Cerebellar cortex (tissue), 1 donor: ENCODE measurements at regions not wholly inside any gene's neighbourhood (a gene's known extent, or its start where the extent isn't known, plus 50 kb on each side); places are given as distances from the start of the nearest gene placed in this dataset.

Experiments used
- DNase-seq: peaks from one replicate; pipeline ENCODE4 v3.0.0-alpha.2; 2015; ENCODE audit warnings: low spot score

DNA sequence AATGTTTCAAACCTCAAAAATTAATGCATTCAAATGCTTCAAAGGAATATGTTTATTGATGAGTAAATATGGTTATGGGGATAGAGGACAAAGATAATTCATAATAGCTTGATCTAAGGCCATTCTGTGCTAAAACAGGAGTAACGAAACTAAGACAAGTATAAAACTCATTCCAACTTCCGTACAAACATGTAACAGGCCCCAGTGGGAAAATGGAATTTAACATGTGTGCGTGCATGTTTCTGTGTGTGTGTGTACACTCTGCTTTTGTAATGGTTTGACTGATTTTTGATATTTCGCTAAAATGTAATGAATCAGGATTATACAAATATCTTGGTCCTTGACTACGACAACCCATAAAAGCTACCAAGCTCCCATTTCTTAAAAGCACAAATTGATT, 91.0 kb downstream of the KLF12 start:
- DNase-seq = no peak

DNA sequence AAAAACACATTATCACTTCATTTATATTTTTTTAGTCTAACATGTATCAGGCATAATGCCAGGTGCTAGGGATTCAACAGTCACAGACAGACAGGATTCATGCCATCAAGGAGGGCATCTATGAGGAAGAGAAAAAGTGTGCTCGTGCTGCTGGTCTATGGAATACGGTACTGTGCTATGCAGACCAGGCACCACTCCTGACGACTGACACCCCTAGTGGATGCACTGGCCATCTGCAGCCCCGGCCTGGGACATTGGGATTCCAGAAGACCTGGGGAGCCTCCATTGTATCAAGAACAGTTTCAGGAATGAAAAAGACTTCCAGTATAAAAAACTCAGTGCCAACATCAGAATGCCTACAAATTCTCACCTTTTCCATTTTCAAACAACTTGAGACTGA, 94.0 kb downstream of the KLF12 start:
- DNase-seq = peak; percentile 28

DNA sequence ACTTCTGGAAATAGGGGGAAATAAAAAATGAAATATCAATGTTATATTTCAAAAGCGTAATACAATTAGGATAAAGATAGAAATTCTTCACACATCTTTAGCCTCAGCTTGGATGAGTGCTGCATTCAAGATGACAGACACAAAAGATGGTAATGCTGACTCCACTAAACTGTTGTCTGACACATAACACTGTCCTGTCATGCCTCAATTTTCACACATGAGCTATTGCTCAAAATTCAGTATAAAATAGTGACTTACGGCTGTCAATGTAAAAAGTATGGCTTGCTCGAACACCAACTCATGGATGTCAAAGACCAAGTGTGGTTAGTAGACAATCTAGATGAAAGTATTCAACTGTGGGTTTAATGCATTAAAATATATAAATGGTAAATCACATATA, 94.5 kb downstream of the KLF12 start:
- no peak for DNase-seq

DNA sequence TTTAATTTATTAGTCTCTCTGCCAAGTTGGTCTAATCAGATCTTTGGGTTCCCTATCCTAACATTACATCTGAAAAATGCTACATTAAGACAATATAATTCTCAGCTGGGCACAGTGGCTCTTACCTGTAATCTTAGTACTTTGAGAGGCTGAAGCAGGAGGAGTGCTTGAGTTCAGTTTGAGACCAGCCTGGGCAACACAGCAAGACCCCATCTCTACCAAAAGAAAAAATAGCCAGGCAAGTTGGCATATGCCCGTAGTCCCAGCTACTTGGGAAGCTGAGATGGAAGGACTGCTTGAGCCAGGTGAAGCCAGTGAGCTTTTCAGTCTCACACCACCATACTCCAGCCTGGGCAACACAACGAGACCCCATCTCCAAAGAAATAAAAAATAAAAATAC, 95.0 kb downstream of the KLF12 start:
- DNase-seq = no peak

DNA sequence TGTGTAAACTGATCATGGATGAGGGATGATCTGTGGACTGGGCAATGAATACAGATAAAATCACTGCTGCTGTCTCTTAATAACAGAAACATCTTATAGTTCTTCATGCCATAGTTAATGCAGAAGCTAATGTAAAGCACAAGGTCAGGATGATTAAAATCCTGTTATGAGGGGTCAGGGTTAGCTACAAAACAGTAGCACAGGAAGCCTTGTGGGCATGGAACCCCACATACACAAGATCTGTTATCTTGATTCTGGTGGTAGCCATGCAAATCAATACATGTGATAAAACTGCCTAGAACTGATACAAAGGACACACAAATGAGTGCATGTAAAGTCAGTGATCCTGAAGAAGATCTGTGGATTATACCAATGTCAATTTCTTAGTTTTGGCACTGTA, 96.4 kb downstream of the KLF12 start:
- DNase-seq = no peak

DNA sequence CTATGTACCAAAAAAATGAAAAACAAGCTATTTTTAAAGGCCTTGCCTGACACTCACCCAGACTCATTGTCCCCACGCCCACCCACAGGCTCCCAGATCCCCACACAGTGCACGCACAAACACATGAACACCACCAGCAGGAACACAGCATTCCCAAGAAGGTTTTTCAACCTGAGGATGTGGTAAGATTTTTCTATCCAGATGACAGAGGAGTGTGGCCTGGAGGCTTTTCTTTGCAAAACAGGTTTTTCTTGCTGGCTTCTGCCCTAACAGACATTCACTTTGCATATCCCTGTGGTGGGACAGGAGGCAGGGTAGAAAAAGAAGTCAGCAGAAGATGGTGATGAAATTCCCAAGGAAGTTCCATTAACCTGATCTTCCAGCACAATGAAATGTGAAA, 97.8 kb downstream of the KLF12 start:
- DNase-seq = no peak

DNA sequence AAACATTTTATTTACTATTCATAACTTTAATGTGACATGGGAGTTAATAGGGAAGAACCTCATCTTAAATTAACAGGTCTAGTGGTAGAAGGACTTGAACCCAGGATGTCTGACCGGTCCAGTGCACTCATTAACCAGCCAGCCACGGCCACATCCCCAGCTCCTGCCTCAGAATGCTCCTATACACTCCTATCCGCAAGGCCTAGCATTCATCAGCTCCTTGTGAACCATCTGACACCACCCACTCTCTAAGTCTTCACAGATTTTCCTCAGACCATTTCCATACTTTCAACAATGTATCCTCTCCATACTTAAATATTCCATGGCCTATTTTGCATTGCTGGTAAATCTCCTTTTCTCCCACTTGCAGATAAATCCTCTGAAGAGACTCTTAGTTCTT, 98.3 kb downstream of the KLF12 start:
- DNase-seq = no peak

DNA sequence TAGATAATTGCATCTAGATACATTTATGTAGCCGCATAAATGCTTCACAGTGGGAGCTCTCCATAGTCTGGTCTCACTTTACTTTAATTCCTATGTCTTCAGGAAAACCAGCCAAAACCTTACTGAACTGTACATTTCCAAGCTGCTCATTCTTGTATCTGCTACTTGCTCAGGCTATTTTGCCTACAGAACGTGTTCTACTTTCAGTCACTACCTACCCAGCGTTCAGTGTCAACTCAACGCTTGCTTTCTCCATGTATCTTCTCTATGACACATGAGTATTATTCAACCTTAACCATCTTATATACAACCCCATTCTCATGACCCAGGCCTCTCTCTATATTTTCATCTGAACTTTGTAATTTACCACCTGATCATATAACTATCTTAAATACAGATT, 101.9 kb downstream of the KLF12 start:
- no peak for DNase-seq

DNA sequence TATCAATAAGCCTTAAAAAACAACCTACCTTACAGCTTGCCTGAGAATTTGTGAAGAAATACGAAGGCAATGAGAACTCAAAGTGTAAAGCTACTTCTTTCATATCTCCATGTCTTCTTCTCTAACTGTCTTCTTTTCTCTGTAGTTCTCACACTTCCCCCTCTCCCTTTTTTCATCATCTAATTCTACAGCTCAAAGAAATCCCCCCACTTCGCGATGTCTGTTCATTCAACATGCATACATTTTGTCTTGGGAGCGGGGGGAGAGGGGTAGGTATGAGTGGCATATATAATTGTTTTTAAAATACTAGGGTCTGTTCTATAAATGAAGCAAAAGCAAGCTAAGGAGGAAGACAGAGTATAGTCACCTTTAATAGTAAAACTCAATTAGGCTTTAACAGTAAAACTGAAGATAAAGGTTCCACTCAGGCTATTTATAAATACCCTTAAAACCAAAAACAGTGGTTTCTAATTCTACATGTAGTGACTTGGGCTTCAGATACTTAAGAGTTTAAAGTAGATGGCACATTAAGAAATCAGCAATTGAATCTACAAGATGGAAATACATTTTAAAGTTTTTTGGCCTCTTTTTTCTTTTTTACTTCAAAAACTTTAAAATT, 106.9 kb downstream of the KLF12 start:
- DNase-seq = no peak

DNA sequence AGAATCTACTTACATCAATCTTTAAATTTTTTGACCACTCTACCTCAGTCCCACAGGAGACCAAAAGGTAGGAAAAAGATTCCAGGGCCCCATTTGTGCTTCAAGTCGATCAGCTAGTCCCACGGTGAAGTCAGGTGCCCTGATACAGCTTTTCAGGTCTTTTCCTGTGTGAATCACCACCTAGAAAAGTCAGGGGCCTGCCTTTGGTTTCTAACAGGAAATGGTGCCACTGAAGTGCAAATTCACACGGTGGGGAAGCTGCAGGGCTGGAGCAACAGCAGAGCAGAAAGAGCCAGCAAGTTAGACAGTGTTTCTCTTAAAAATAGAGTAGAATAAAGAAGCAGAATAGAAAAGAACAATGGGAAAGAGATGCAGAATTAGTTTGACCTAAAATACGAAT, 107.5 kb downstream of the KLF12 start:
- DNase-seq = no peak

DNA sequence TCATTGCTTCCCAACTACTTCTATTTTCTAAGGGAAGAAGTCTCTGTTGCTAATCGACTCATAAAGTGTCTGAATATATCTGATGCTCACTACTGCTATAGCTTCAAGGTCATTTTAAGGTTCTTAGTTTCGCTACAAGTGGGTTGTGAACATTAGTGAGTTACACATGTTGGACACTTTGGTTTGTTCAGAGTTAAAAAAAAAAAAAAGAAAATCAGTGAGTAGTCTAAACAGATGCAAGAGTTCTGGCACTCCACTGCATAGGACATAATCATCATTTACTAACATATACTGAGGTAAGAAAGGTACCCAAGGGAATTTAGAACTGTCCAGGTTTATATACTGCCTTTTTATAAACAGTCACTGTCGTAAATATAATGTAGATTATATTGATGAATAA, 108.8 kb downstream of the KLF12 start:
- DNase-seq = no peak

DNA sequence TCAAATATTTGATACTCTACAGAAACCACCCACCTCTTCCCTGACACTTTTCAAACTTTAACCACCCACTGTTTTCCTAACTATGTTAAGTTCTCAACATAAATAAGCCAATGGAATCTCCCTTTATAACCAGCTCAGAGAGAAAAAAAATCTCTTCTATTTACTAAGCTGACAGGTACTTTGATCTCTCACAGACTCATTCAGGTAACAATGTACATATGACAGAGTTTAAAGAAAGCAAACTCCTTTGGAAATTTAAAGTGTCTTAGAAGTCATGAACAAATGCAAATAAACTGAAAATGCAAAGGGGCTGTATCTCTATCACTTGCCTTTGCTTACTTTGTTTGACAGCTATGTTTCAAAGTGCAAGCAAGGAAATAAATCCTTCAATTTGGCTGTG, 109.3 kb downstream of the KLF12 start:
- no peak for DNase-seq

DNA sequence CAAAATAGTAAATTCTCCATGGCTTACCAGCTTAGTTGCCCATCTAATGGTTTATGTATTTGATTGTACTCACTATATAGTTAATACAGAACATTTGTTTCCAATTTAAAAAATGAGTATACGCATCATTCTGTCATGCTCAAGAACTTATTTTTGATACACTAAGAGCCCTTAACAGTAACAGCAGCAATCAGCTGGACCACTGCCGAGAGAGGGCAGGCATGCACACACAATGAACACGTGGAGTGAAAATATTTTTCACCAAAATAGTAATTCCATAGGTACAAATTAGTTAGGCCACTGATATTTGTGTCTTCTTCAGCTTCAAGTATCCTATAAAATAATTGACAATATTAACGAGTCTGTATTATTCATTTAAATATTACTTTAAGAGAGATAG, 109.9 kb downstream of the KLF12 start:
- DNase-seq = no peak

DNA sequence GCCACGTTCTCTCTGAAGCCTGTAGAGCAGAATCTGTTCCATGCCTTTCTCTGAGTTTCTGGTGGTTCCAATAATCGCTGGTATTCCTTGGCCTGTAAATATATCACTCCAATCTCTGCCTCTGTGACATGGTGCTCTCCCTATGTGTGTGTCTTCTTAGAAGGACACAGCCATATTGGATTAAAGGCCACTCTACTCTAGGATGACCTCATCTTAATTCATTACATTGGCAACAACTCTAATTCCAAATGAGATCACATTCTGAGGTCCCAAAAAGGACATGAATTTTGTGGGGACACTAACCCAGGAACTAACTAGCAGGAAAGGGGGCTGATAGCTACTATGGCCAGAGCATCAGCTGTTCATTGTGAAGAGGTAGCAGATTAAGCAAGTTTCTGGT, 110.7 kb downstream of the KLF12 start:
- DNase-seq = no peak

DNA sequence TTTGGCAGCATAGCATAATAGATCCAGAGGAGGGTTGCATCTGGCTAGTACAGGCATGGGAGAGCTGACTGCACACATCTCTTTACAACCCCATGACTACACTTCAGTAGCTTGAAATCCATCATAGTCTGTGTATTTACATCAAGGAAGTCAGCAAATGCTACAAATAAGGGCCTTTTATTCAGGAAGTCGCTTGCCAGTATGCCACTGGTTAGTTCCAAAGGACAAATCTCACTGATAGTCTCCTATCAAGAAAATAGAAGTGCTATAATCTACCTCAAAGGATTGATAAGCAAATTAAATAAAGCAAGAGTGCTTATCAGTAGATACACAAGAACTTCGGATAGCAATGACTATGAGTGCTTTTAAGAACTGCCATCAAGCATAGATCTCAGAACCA, 112.7 kb downstream of the KLF12 start:
- DNase-seq = no peak

DNA sequence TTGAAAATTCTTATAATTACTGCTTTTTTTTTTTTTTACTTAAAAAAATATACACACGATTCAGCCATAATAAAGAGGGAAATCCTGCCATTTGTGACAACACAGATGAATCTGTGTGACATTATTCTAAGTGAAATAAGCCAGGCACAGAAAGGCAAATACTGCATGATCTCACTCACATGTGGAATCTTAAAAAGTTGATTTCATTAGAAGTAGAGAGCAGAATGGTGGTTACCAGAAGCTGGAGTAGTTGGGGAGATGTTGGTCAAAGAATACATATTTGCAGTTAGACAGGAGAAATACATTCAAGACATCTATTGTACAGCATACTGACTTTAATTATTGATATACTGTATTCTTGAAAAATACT, 116.2 kb downstream of the KLF12 start:
- no peak for DNase-seq

DNA sequence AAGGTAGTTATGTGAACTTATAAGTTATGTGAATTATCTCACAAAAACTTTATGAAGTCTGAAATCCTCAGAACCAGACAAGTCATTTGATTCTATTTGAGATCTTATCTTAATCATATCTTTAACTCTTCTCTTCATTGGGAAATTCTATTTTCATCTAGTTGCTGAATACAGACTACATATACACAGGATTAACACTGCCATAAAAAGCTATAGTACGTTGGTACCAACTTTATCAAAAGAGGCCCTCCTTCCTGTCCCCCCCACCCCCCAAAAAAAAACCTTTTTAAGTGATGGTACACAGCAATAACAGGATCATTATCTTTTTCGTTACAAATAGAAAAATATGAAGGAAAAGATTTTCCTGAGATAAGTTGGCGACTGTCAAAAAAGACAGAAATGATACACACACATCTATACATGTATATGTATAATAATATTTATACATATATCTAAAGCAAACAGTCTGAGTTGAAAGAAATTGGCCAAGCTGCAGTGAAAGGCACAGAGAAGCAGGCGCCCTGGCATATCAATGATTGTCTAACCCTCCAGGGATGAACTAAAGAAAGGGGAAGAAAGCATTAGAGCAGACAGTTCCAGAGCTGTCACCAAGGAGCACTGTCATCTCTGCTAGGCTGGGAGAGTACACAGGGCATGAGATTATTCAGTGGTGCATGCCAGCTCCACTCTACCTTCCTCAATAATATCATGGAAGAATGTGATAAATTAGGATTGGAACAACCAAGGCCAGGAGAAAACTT, 116.7 kb downstream of the KLF12 start:
- no peak for DNase-seq

DNA sequence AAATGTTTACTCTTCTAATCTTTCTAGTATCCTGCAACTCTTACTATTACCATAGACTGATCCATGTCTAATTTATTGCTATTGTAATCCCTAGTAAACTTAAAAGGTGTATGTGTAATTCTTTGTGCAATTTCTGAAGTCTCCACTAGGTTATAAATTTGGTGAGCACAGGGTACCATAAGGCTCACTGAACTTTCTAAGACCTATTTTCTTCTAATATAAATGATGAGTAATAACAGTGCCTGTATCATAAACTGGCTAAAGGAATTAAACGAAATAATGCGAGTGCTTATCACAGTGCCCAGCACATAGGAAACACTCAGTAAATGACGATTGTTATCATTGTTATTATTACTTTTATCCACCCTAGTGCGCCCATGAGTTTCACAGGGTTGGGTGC, 119.1 kb downstream of the KLF12 start:
- no peak for DNase-seq

DNA sequence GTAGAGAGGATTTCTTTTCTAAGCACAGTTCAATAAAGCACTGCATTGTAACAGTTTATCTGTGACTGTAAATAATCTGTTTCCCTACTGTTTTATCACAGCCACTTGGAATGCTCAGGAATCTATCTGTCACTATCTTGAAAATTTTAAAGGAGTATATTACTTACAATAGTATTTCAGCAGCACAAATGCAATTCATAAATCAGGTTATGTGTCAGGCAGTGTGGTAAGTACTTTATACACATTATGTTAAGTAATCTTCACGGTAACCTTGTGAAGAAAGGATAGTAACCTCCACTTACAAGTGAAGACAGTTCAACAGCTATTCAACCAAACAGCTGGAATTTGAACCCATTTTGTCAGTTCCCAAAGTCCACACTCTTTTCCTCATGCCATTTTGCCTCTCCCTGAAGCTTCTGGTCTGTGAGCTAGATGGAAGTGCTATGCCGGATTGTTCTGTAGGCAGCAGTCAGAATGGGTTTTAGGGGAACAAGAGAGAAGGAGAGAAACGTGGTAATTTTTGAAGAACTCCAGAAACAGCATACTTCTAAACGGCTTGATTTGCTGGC, 125.0 kb downstream of the KLF12 start:
- no peak for DNase-seq

DNA sequence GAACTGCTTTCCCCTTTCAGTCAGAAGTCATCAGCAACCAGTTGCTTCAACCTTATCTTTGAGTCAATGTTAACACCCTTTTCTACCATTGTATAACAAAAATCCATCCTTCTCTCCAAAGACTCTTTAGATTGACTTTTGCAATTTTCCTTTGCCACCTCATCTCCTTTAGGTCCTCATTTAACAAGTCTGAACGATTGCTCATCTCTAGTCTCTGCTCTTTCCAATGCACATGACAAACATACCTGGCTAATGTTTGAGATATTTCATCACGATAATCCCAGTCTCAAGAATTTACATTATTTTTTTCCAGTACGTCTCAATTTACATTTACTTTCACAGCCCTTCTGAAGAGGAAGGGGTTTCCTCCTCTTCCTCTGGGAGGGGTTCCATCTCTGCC, 127.5 kb downstream of the KLF12 start:
- DNase-seq = no peak

DNA sequence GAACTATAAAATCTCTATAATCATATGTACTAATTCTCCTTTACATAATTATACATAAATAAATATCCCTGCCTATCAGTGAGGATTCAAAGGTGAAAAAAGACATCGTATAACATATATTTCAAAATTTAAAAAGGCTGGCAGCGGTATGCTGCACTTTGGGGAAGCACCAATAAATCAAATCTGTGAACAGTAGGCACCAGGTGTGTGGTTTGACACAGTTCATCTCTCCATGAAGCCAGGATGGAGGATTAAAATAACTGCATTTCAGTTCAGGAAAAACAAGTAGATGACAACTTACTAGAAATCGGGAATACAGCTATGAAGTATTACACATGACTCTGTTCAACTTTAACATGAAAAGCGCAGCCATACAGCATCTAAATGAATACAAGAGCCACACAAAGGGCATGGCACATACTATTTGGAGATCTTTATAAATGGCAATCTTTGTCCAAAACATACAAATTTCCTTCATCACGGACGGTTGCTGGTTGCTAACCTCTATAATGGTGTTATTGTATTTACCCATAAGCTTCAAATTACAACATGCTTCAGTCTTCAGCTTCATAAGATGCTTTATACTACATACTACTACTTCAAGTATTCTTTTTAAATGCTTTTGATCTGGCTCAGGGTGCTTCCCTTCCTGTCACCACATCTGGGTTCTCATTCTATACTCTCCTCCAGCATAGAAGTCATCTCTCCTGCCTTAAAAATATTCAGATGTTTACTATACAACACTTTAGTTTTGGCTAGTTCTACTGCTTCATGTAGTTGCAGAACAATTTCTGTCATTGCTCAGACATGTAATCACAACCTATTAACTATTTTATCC, 128.7 kb downstream of the KLF12 start:
- no peak for DNase-seq

DNA sequence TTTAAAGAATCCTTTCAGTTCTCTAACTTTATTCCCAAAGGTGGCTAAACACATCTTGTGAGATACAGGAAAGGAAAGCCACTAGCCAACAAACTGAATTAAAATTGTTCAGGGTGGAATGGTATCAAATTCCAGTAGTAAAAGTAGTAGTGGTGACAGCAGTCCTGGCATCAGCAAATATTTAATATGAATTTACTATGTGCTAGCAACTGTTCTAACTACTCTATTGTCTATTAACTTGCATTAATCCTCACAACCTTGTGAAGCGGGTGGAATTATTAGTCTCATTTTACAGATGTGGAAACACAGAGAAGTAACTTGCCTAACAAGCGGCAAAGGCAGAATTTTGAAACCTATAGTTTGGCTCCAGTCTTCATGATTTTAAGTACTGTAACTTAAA, 130.1 kb downstream of the KLF12 start:
- no peak for DNase-seq

DNA sequence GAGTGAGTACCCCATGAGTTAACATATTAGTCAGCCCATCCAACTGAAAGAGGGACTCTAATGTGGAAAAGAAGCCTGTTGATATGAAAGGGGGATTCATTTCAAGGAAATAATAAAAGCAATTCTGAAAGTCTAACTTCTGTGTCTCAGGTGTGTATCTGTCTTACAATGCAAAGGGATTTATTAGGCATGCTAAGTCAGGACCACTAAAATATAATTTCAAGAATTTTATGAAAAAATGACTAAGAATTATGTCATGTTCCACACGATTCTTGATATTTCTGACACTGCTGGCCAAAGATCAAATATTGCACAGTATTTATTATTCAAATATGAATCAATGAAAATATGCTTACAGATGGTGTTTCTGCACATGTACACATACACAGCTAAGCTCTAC, 130.8 kb downstream of the KLF12 start:
- DNase-seq = no peak
